ENCODE measurements at regions not wholly inside any gene's neighbourhood (a gene's known extent, or its start where the extent isn't known, plus 50 kb on each side); places are given as distances from the start of the nearest gene placed in this dataset.

- H3K9me3 ChIP-seq: no peaks in the 10 kb centered on the region
- WGBS (ENCODE audit: low lambda C conversion rate): 58% methylated on average over 8 of the region's 10 CpGs
- H4K20me1 ChIP-seq (ENCODE audit: insufficient read depth): no peaks in the 10 kb centered on the region
- no peaks in the 10 kb centered on the region; a peak in 1 of 4 replicates for H3K4me1 ChIP-seq (ENCODE audit: control insufficient read depth in 1 of 2, insufficient read depth in 2 of 2, low read depth in 1 of 2, low read length in 1 of 2)
- no peak overlapping the region for H3K9ac ChIP-seq
- TF ChIP-seq ELF1 (IDR thresholded peaks at IDR 0.05) (no peak), REST (IDR thresholded peaks at IDR 0.05; ENCODE audit: low read depth, low read length) (no peak), JUND (IDR thresholded peaks at IDR 0.05) (no peak), MAX (IDR thresholded peaks at IDR 0.05; ENCODE audit: low read depth) (no peak), CTCF (IDR thresholded peaks at IDR 0.05) (no peak), GATA2 (CRISPR knock-in tag; IDR thresholded peaks at IDR 0.05) (no peak), PBX3 (IDR thresholded peaks at IDR 0.05) (no peak), MEF2A (IDR thresholded peaks at IDR 0.05; ENCODE audit: borderline replicate concordance, low read depth) (no peak), TEAD4 (IDR thresholded peaks at IDR 0.05; ENCODE audit: borderline replicate concordance, insufficient read depth) (no peak), USF2 (IDR thresholded peaks at IDR 0.05; ENCODE audit: borderline replicate concordance, low read depth, low read length) (no peak), FOXJ3 (CRISPR knock-in tag; IDR thresholded peaks at IDR 0.05) (no peak), RXRA (IDR thresholded peaks at IDR 0.05; ENCODE audit: borderline replicate concordance, low read depth) (no peak), RCOR1 (IDR thresholded peaks at IDR 0.05; ENCODE audit: low read length) (no peak), IRF3 (IDR thresholded peaks at IDR 0.05; ENCODE audit: low read depth, low read length) (no peak), EP300 (IDR thresholded peaks at IDR 0.05; ENCODE audit: borderline replicate concordance in 1 of 2, low read depth in 1 of 2, low read length in 1 of 2) (no peak), USF1 (IDR thresholded peaks at IDR 0.05; ENCODE audit: borderline replicate concordance, low read depth) (no peak), YY1 (IDR thresholded peaks at IDR 0.05; ENCODE audit: low read depth) (no peak), RAD21 (IDR thresholded peaks at IDR 0.05; ENCODE audit: low read length) (no peak), RFX5 (IDR thresholded peaks at IDR 0.05; ENCODE audit: low read length) (no peak), EZH2phosphoT487 (IDR thresholded peaks at IDR 0.05; ENCODE audit: borderline replicate concordance, low read depth) (no peak)
- no peaks in the 10 kb centered on the region for H3K79me2 ChIP-seq (ENCODE audit: insufficient read depth)
- H3K27me3 ChIP-seq (ENCODE audit: insufficient read depth): no peaks in the 10 kb centered on the region; the same call in 1 of the 2 replicates
- no peaks in the 10 kb centered on the region for H3K36me3 ChIP-seq (replicated peaks in 1 of 2; ENCODE audit: control insufficient read depth in 1 of 2, insufficient read depth in 2 of 2, low read length in 1 of 2)
- CTCF ChIA-PET: interaction anchor here (1.3 kb wide), 1 partner anchor 10 kb away, joined by 3 read pairs; no protein-coding TSS in a partner anchor
- no peak overlapping the region for H2AFZ ChIP-seq (ENCODE audit: low read depth)
- POLR2A ChIA-PET: no interaction called here
- DNase-seq: no peak
- no peaks in the 10 kb centered on the region for H3F3A ChIP-seq (replicated peaks; ENCODE audit: insufficient read depth)
- no peak overlapping the region for H3K4me3 ChIP-seq (ENCODE audit: low read depth in 2 of 2, low read length in 1 of 2)
- no peaks in the 10 kb centered on the region for H3K9me2 ChIP-seq
- H3K4me2 ChIP-seq: no peak overlapping the region
- no peak overlapping the region for H3K27ac ChIP-seq (ENCODE audit: low read depth in 2 of 2, low read length in 1 of 2)
Observed at GRCh38 chr1:17885663-17886320, 130.7 kb downstream of the ACTL8 start.
